ENCODE measurements at regions not wholly inside any gene's neighbourhood (a gene's known extent, or its start where the extent isn't known, plus 50 kb on each side); places are given as distances from the start of the nearest gene placed in this dataset.
"Not testable (repeated sequence)": the region's sequence is repeated elsewhere in the genome, so short reads cannot be mapped to it uniquely, and the experiment has no call there.

DNA sequence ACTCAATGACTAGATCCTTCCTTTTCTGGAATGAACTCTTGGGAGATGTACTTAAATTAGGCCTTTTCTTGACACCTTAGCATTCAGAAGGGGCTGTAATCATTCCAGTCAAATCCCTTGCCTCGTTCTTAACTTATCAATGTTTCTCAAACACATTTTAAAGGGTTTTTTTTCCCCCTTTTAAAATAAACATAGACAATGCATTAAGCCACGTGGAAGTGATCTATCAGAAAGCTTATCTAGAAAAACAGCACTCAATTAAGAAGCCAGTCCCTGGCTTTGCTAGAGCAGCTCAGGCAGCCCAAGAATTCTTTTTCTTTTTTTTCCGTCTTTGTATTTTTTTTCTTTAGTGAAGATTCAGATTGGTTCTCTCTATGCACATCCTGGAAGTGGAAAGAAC is 118.2 kb downstream of the PCDH7 start:
- no peak for DNase-seq

DNA sequence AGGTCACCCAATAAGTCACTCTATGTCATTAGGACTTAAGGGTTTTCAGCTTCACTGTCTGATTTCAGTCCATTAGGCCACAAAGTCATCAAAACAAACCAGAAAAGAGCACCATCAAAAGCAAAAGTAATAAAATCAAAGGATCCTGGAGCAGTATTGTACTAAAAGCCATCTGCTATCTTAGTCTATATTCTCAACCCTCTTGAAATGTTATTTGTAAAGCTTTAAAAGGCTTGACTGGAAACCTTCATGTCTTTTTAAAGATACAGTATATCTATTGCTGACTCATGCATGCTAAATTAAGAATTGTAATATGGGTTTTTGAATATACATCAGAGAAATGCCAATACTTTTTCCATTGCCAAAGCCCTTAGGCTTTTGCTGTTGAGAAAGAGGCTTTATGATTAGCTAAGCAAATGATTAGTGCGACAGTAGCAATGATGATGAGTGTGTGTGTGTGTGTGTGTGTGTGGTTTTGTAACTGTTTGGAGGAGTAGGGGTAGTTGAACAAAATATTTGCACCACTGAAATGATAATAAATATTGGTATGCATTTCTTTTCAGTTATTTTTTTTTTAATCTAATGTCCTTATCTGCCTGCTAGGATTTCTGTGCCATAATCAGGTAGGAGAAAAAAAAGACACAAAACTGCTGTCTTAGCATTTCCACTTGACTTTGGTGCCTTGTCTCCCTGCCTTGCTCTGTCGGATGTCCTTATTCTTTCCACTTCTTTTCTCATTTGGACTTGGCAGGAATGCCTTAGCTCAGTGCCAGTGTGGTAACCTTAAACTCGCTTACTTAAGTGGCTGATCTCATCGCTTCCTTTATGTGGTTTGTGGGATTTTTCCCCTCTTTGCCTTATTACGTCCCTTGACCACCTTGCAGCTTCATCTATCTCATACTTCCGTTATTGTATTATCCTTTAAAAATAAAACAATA is 119.7 kb downstream of the PCDH7 start:
- DNase-seq = no peak

DNA sequence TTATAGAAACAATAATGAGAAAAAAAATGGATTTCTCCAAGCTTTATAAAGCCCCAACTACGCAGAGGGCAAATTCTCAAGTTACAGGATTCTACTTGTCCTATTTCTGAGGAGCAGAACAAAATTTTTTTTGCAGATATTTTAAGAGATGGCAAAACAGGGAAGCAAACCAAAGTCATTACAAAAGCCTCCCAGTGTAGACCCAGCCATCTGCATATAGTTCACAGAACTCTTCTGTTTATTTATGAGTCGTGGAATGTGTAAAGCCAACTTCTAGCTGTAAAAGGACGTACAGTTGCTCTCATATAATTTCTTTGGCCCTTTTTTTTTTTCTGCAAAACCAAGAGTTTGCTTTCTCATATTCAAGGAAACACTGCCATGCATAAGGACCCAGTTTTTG is 120.4 kb downstream of the PCDH7 start:
- no peak for DNase-seq

DNA sequence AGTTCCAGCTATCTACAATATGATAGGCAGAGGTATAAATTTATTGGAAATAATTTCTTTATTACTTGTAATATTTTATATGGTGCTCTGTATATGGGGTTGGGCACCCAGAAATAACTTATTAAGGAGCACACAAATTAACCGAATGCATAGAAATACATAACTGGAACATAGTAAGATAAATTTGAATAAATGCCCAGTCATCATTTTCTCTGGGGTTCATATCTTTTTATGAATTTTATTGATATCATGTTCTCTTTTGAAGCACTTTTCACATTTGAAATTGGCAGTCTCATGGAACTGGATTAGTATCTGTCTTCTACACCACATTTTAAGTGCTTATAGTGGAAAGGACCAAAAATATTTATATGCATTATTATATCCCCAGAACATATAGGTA is 122.0 kb downstream of the PCDH7 start:
- DNase-seq = no peak

DNA sequence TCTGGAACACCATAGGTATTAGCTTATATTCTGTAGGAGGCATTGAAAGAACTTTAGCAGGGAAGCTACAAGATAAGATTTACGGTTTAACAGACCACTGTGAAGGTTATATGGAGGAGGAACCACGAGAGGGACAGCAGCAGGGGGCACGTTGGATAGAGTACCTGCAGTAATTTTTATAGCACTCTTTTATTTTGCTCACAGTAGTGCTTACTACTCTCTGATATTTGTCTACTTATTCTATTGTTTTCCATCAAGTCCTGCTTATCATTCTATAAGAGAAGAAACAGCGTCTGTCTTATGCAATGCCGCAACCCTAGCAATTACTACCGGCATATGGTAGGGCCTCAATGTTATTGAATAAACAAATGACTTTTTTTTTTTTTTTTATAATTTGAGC is 122.5 kb downstream of the PCDH7 start:
- DNase-seq = no peak

DNA sequence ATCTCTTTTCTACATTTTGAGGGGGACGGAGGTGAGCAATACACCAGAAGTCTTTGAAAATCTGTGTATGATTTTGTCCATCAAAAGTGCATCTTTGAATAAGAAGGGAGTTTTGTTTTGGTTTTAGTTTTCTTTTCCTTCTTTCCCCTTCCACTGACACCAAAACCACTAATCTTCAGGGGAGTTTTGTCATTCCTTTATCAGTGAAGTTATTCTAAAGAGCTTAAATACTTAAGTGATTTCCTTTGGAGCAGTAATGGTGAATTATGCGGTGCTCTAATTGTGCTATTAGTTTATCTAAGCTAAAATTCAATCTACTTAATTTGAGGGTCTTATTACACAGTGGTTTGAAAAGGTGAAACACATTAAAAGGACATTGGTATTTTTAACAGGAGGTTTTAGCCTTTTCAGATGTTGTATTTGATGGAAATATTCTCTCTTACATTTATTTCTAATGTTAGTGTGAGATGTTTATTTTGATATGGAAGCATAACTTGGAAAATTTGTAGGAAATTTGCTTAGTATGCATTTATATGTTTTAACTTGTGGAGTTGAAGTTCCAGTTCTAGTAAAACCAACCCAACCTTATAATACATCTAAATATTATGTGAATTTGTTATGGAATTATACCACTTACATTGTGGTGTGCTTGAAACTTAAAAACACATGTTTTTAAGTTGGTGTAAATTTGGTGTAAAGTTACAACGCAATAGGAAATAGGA is 124.9 kb downstream of the PCDH7 start:
- DNase-seq = no peak

DNA sequence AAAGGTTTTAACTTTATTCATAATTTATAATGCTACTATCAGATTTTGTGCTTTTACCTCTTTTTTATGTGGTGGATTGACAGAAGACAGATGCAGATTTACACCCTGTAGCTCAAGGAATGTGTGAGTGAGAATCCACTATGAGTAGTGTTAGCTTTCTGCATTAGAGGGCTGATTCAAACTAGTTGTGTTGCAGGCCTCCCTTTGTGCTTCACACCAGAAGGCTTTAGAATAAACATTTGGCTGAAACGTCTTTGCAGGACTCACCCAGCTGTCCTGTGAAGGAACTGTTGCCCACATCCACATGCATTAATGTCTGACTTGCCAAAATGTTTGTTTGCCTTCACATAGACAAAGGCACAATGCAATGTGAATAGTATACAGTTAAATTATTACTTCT is 127.0 kb downstream of the PCDH7 start:
- no peak for DNase-seq

DNA sequence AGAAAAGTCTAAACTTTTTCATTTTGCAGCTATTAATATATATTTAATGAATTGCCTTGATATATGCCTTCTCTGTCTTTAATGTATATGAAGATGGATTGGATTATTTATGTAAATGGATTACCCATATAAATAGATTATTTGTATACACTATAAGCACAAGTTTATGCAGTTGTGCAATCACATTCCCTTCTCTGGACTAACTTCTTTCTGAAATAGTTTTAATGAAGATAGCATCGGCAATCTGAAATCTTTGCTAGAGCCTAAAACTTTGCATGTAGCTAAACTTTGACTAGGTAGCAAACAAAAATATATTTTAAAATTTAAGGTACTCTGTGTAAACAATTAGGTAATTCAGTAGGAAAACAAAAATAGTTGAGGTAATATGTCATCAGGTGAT is 127.8 kb downstream of the PCDH7 start:
- no peak for DNase-seq

DNA sequence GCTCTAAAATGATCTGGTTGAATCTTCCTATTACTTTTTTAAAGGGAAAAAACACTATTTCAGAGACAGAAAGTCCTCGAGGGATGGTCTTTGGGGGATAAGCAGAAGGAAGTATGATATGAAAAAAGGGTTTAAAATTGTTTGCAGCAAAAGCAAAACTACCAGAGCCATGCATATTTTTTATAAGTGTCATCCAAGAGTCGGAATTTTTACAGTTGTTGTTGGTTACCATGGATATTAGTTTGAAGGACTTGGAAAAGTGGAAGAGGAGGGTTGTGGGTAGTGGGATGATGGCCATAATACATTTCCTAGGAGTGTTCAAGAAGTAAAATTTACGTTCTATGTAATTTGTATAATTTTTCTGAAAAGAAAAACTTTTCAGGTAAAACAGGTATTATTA is 134.4 kb downstream of the PCDH7 start:
- no peak for DNase-seq

DNA sequence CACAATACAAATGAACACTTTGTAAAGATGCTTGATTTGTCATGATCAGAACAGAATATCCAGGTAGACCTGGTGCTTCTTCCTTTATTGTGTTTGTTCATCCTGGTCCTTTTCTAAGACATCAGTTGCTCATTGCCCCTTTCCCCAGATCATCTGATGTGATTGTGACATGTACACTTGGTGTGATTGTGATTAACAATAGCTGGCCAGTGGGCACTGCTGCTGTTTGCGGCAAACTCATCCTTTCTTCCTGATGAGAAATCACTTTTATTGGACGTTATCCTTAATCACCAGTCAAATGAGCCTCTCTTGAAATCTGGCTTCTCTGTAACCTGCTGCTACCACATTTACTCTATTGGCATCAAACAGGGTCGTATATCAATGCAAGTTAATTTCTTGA is 135.1 kb downstream of the PCDH7 start:
- no peak for DNase-seq

DNA sequence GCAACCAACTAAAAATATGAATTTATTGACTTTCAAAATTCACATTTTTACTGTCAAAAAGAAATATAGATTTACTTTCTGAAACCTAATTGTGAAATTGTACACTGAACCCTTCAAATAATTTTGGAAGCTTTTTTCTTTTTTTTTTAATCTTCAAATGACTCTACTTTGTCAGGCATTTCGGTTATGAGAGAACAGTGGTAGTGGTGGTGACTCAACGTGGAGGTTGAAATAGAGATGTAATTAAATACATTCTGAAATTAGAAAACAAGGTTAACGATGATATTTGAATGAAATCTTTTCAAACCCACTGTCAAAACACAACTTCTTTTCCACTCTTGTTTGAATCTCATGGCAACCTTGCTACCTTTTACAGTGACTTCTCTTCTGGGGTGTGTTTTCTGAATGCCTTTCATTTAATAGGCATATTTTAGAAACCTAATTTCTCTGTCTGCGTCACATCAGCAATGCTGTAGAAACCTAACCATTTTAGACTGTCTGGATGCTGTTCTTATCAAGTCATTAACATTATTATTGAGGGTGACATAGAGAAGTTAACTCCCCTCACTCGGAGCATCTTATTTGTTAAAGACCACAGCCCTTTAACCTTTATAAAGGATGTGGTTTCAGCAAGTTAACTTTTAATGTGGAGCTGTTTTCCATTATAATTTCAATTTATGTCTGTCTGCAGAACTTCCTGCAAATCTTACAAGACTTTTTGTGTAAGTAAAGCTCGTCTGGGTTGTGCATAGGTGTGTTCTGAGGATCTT is 136.8 kb downstream of the PCDH7 start:
- no peak for DNase-seq

DNA sequence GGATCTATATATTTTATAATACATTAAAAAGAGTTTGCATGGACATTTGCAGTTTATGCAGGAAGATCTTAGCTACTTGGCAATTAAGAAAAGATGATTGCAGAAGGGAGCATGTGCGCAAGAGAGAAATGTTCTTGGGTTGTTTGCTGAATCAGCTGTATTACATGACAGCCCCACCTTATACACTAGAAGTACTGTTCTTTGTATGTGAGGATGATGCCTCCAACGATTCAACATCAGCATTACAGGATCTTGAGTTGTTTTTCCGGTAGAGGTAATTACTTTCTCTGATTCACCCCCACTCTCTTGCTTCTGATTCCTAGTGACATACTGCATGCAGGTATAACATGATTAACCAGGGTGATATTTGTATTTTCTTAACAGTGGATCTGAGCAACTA is 140.8 kb downstream of the PCDH7 start:
- DNase-seq = no peak

DNA sequence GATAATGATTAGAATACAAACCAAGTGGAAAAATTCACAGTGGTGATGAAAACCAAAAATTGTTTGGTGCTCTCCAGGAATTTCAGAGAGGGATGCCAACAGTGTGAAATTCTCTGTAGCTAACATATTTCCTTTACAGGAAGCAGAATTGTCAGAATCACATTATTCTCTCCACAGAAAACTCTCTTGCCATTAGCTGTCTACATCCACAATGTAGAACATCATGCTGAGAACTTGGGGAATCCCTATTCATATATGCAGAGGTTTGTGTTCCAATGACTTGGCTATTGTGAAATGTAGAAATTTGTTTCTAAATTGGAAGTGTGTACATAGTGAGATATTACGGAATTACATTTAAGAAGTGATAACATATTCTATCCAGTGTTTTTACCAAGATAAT is 142.0 kb downstream of the PCDH7 start:
- no peak for DNase-seq

DNA sequence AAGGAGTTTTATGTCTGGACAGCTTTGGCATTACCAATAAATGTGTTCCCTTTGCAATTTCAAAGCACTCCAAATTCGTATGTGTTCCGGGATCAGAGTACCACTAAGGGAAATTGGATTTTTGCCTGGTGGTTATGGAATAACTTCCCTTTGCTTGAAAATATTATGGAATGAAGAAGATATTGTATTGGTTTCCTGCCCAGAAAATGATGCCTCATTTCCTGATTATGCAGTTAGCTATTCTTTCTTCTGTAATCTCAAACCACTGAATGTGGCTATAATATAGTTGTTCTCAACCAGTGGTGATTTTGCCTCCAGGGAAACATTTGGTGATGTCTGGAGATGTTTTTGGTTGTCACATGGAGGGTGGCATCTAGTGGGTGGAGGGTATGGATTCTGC is 142.9 kb downstream of the PCDH7 start:
- DNase-seq = no peak

DNA sequence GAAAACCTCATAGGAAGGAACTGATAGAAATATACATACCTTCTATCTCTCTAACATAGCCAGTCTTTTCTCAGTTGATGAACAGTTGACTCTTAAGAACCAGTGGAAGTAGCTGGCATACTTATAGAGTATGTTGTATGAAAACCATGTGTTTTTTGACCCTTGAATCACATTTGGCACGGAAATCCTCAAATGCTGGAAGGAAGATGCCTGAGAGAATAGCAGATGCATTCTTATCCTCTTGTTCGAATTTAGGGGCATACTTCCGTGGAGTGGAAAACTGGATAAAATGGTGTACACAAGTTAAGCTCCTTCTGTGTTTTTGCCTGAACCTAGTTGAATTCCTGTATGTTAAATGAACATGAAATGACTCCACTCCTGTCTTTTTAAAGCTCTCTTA is 145.5 kb downstream of the PCDH7 start:
- DNase-seq = no peak

DNA sequence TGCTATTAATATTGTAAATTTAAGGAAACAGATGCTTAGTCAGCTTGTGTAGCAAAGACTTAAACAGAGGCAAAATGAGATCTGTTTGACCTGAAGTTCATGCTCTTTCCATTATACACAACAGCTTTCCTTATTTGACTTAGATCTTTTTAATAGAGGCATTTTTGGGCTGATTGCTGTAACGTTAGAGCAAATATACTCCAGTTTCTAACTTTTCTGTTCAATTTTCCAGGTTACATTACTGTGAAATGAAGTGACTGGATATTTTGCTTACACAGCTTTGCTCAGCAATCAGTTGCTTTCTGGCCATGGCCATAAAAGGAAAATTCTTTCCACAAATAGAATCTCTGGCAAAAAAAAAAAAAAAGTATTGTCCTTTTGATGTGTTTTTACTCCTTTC is 146.2 kb downstream of the PCDH7 start:
- DNase-seq = no peak

DNA sequence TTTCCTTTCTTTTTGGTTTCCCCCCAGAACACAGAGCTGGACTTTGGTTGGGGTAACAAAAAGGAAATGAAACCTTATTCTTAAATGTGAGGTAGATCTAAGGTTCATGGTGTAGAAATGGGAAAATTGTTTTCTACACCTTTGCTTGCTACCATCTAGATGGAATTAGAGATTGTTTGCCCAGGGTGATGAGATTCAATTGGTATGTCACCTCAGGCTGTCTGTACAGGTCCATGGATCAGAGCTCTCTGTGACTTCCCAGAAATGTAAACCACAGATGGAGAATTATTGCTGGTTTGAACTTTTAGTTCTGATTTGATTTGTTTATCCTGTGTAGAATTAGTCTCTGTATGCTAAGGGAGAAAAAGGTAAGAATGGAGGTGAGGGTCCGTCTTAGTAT is 146.7 kb downstream of the PCDH7 start:
- DNase-seq = no peak

DNA sequence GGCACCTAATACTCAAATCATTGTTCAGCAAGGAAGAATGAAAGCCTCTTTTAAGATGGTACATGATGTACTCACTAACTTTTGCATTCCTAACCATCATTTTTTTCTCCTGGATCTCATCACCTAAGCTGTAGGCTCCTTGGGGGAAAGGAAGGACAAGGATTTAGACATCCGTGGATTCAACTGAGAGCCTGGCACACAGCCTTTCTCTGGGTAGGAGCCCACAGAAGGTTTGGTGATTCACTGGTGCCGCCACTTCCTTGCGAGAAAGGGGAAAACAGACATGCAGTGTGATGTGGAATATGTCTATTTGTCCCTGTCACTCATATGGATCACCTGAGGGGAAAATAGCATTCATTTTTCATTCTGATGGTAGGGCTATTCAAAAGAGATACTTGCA is 147.3 kb downstream of the PCDH7 start:
- no peak for DNase-seq

DNA sequence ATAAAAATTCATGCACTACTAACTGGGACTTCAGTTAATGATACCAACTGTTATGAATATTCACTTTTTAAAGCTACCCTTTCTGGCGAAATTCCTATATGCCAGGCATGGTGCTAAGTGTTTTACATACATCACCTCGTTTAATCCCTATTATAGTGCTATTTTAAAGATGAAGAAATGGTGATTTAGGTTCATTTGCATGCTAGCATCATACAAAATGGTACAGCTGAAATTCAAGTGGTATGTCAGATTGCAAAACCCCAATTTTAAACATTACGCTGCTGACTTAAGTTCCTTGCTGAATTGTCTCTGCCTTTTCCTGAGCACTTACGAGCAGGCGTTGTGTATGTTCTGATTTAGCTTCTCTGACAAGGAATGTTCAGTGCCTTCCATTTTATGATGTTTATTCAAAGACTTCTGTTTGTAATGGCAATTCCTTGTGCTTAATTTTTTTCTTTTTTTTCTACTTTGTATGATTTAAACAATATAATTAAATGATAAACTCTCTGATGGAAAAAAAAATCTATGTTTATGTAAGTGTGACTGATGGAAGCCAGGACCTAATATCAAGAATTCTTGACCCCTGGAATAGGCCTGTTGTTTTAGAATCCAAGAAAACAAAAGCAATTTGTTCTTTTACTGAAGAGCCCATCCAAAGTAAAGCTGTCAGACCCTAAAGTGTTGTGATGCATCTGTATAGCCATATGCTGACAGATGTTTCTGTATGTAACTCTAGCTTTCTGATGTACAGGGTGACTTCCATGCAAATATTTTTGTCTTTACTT is 148.1 kb downstream of the PCDH7 start:
- DNase-seq = no peak

DNA sequence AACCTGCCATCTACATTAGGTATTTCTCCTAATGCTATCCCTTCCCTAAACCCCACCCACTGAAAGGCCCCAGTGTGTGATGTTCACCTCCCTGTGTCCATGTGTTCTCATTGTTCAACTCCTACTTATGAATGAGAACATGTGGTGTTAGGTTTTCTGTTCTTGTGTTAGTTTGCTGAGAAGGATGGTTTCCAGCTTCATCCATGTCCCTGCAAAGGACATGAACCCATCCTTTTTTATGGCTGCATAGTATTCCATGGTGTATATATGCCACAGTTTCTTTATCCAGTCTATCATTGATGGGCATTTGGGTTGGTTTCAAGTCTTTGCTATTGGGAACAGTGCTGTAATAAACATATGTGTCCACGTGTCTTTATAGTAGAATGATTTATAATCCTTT is 149.2 kb downstream of the PCDH7 start:
- DNase-seq = not testable (repeated sequence)

DNA sequence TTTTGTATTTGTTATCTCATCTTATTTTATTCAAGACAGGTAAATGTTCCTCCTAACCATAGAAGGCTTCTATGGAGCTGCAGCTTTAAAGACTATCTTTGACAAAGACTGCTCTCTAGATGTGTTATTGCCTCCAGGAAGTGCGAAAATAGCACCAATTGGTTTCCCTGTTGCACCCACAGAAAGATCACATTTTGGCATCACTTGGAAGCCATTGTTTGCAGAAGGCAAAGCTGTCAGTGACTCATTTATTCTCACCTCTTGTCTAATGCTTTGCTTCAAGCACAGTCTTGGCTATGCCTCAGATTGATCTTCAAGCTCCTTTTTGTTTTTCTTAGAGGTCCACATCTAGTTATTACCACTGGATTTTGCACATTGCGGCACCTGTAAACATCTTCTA is 150.3 kb downstream of the PCDH7 start:
- no peak for DNase-seq

DNA sequence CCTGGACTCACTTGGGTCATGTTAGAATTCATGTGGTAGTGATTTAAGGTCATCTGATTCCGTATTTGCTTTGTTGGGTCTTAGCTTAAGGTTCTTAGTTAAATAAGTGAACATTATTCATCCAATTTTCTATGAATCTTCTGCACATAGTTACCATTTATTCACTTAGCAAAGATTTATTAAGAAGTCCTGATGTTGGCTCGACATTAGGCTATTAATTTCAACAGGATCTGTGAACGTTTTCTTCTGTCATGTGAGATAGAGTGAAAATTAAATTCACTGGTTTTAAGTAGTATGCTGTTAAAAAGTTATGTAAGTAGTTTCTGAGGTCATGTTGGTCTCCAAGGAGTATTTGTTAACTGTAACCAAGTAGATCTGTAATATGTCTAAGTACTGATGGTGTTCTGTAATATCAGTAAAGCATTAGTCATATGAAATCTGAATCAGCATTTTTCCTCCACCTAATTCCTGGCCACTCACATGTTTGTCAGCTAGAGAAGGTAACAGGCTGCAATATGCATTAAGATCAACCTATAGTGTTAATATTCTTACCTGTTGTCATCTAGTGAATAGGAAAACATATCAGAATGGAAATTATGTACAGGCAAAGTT is 155.6 kb downstream of the PCDH7 start:
- DNase-seq = no peak
